NOMO-1 (cell line): ENCODE measurements at regions not wholly inside any gene's neighbourhood (a gene's known extent, or its start where the extent isn't known, plus 50 kb on each side); places are given as distances from the start of the nearest gene placed in this dataset.

Source experiments
- DNase-seq, 2 experiments: peaks; one replicate each; lab custom pipeline; 2025; ENCODE audit not compliant: unreplicated experiment in 2 of 2; lab: John Stamatoyannopoulos, UW

GRCh38 chr4:188197566-188197965, 58.3 kb downstream of the TRIML1 start:
- no peak for DNase-seq

- DNase-seq, result no peak
Observed at GRCh38 chr4:188198982-188199792, 59.9 kb downstream of the TRIML1 start.

- no peak for DNase-seq
Observed at GRCh38 chr4:188201851-188202250, 62.6 kb downstream of the TRIML1 start.

- no peak for DNase-seq
Observed at GRCh38 chr4:188206783-188207182, 67.5 kb downstream of the TRIML1 start.

- DNase-seq, result no peak
Observed at GRCh38 chr4:188214861-188215260, 75.6 kb downstream of the TRIML1 start.

- DNase-seq, result no peak
Observed at GRCh38 chr4:188218392-188218791, 79.2 kb downstream of the TRIML1 start.

GRCh38 chr4:188220006-188220405, 80.8 kb downstream of the TRIML1 start:
- no peak for DNase-seq

- no peak for DNase-seq
Observed at GRCh38 chr4:188221090-188221489, 81.8 kb downstream of the TRIML1 start.

GRCh38 chr4:188228279-188228678, 89.0 kb downstream of the TRIML1 start:
- DNase-seq, result no peak

- no peak for DNase-seq
Observed at GRCh38 chr4:188232428-188232827, 93.2 kb downstream of the TRIML1 start.

GRCh38 chr4:188242041-188242440, 102.8 kb downstream of the TRIML1 start:
- DNase-seq, result no peak

- DNase-seq, result no peak
Observed at GRCh38 chr4:188245651-188246050, 106.4 kb downstream of the TRIML1 start.

- no peak for DNase-seq
Observed at GRCh38 chr4:188246488-188246887, 107.2 kb downstream of the TRIML1 start.

- DNase-seq, result no peak
Observed at GRCh38 chr4:188254211-188254610, 115.0 kb downstream of the TRIML1 start.

GRCh38 chr4:188262464-188262863, 123.2 kb downstream of the TRIML1 start:
- no peak for DNase-seq

- no peak for DNase-seq
Observed at GRCh38 chr4:188263321-188263720, 124.1 kb downstream of the TRIML1 start.

- DNase-seq, result no peak
Observed at GRCh38 chr4:188266386-188266785, 127.1 kb downstream of the TRIML1 start.

GRCh38 chr4:188268131-188268908, 129.1 kb downstream of the TRIML1 start:
- DNase-seq, result no peak

- DNase-seq, result no peak
Observed at GRCh38 chr4:188270273-188271069, 131.2 kb downstream of the TRIML1 start.

- DNase-seq, result no peak
Observed at GRCh38 chr4:188275686-188276085, 136.4 kb downstream of the TRIML1 start.

GRCh38 chr4:188279184-188279583, 139.9 kb downstream of the TRIML1 start:
- DNase-seq, result no peak
